Smooth muscle cell (in vitro differentiated cells): ENCODE measurements at regions not wholly inside any gene's neighbourhood (a gene's known extent, or its start where the extent isn't known, plus 50 kb on each side); places are given as distances from the start of the nearest gene placed in this dataset.
"Not testable (repeated sequence)": the region's sequence is repeated elsewhere in the genome, so short reads cannot be mapped to it uniquely, and the experiment has no call there.

Experiments
- DNase-seq: peaks from one replicate; lab custom pipeline; 2025; ENCODE audit not compliant: unreplicated experiment; lab: John Stamatoyannopoulos, UW
- H2AFZ ChIP-seq: fragments of 200-600 bp; sonication (generic); 2 replicates; pipeline ENCODE4 v1.6.0; 2016; ENCODE audit warnings: antibody characterized with exemption, low read depth, mild to moderate bottlenecking
- H3F3A ChIP-seq: fragments of 200-600 bp; sonication (generic); 2 replicates; pipeline ENCODE4 v1.6.0; 2017; ENCODE audit warnings: antibody characterized with exemption, low read depth
- H3K27ac ChIP-seq: fragments of 200-600 bp; sonication (generic); 2 replicates; pipeline ENCODE4 v1.5.1; 2016; ENCODE audit warnings: low read depth, mild to moderate bottlenecking
- H3K27me3 ChIP-seq: fragments of 200-600 bp; sonication (generic); 2 replicates; pipeline ENCODE4 v1.6.1; 2016; ENCODE audit warnings: low read depth, mild to moderate bottlenecking
- H3K36me3 ChIP-seq: fragments of 200-600 bp; sonication (generic); 2 replicates; pipeline ENCODE4 v1.5.1; 2016; ENCODE audit warnings: low read depth
- H3K4me1 ChIP-seq: fragments of 200-600 bp; sonication (generic); 2 replicates; pipeline ENCODE4 v1.5.1; 2016; ENCODE audit warnings: low read depth
- H3K4me2 ChIP-seq: fragments of 200-600 bp; sonication (generic); 2 replicates; pipeline ENCODE4 v1.6.0; 2016; ENCODE audit warnings: mild to moderate bottlenecking
- H3K4me3 ChIP-seq: fragments of 200-600 bp; sonication (generic); 2 replicates; pipeline ENCODE4 v1.5.1; 2016; ENCODE audit warnings: mild to moderate bottlenecking
- H3K79me2 ChIP-seq: fragments of 200-600 bp; sonication (generic); 2 replicates; pipeline ENCODE4 v1.6.0; 2016; ENCODE audit warnings: low read depth, mild to moderate bottlenecking
- H3K9ac ChIP-seq: fragments of 200-600 bp; sonication (generic); 2 replicates; pipeline ENCODE4 v1.6.0; 2016; ENCODE audit warnings: low read depth
- H3K9me3 ChIP-seq: fragments of 200-600 bp; sonication (generic); replicated peaks from 2 replicates; pipeline ENCODE4 v1.5.1; 2016; ENCODE audit warnings: low read depth
- H4K20me1 ChIP-seq: fragments of 200-600 bp; sonication (generic); 2 replicates; pipeline ENCODE4 v1.6.0; 2016; ENCODE audit warnings: low read depth
- CTCF ChIP-seq: fragments of 200-600 bp; sonication (generic); IDR thresholded peaks from 2 replicates; pipeline ENCODE4 v1.5.1; 2017; ENCODE audit warnings: borderline replicate concordance, mild to moderate bottlenecking, antibody characterized with exemption; ENCODE audit not compliant: insufficient read depth, poor library complexity, severe bottlenecking
- WGBS: methylation state at CpG from one replicate; pipeline ENCODE4 v1.1.7; 2016; ENCODE audit warnings: low lambda C conversion rate; 5-methylcytosine and 5-hydroxymethylcytosine counted together

- Histone ChIP-seq H3K9ac (no peak overlapping the region), H3K79me2 (peaks cover 17% of the 10 kb centered on the region), H3K27ac (no peak overlapping the region), H4K20me1 (no peaks in the 10 kb centered on the region), H2AFZ (no peak overlapping the region), H3F3A (no peaks in the 10 kb centered on the region), H3K27me3 (no peaks in the 10 kb centered on the region), H3K36me3 (no peaks in the 10 kb centered on the region), H3K4me2 (no peak overlapping the region), H3K4me3 (no peak overlapping the region), H3K9me3 (no peaks in the 10 kb centered on the region), H3K4me1 (peaks cover 5% of the 10 kb centered on the region)
- no peak for TF ChIP-seq CTCF
- no peak for DNase-seq
- WGBS = 85% methylated on average over 1 of the region's 1 CpG
Observed at GRCh38 chr15:62512904-62513303, 347.8 kb upstream of the C2CD4B start.

DNA sequence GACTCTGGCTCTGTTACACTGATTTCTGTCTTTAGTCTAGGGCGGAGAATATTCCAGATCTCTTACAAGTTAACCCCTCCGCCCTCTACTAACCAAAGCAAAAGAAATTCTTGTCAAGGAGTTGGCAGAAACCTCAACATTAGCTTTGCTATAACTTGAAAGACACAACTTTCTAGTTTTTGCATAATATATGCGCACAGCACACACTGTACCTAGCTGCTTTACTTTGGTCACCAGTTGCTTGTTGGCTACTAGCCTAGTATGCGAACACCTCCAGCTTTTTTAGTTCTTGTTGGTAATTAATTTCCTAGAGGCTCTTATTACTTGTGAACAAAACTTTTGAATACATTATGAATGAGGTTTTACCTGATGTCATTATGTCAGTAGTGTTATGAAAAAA lies 348.8 kb upstream of the C2CD4B start:
- Histone ChIP-seq H3K4me2 (no peak overlapping the region), H3K4me3 (no peak overlapping the region), H3K4me1 (peaks cover 5% of the 10 kb centered on the region), H3K79me2 (peaks cover 19% of the 10 kb centered on the region), H3K9me3 (no peaks in the 10 kb centered on the region), H4K20me1 (no peaks in the 10 kb centered on the region), H3K9ac (no peak overlapping the region), H2AFZ (no peak overlapping the region), H3K36me3 (no peaks in the 10 kb centered on the region), H3F3A (no peaks in the 10 kb centered on the region), H3K27me3 (no peaks in the 10 kb centered on the region), H3K27ac (no peak overlapping the region)
- WGBS = 98% methylated on average over 4 of the region's 4 CpGs
- TF ChIP-seq CTCF = no peak
- no peak for DNase-seq

DNA sequence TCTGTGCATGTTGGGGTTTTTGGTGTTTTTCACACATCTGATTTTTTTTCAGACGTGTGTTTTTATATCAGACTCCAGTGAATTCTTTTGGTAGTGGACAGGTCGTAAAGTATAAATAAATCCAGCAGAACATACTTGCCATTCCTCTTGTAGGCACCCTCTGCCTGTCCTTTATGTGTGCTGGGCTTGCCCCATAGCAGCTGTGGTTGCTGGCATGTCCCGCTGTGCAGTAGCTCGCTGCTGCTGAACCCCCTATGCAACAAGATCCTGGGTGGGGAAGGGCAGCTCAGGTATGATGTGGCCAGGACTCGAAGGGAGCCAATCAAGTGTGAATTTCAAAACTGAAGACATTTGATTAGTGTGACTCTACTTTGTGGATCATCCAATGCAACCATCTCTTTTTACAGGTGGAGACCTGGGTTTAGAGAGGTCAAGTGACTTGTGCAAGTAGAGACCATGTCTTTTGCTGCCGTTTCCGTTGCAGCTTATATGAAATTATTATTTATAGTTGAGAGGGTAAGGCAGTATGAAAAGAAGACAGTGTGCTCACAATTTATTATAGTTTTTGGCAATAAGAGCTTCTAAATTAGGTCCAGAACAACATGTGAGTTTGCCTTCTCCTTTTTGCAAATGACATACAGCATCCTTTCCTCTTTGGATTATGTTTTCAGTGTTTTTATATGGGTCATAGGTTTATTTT lies 350.8 kb upstream of the C2CD4B start:
- no peaks in the 10 kb centered on the region for H3K9me3 ChIP-seq
- peaks cover 3% of the 10 kb centered on the region for H3F3A ChIP-seq
- H3K9ac ChIP-seq = no peak overlapping the region
- H3K79me2 ChIP-seq = peaks cover 15% of the 10 kb centered on the region
- no peak overlapping the region for H3K4me3 ChIP-seq
- no peak for DNase-seq
- H2AFZ ChIP-seq = no peak overlapping the region
- no peaks in the 10 kb centered on the region for H3K36me3 ChIP-seq
- no peak overlapping the region for H3K4me2 ChIP-seq
- WGBS = 84% methylated on average over 7 of the region's 7 CpGs
- peaks cover 5% of the 10 kb centered on the region for H3K4me1 ChIP-seq
- H4K20me1 ChIP-seq = no peaks in the 10 kb centered on the region
- no peak overlapping the region for H3K27ac ChIP-seq
- no peaks in the 10 kb centered on the region for H3K27me3 ChIP-seq
- TF ChIP-seq CTCF = no peak

- H3K27me3 ChIP-seq = no peaks in the 10 kb centered on the region
- no peak for TF ChIP-seq CTCF
- H3K27ac ChIP-seq = no peak overlapping the region
- no peak overlapping the region for H3K4me3 ChIP-seq
- H3F3A ChIP-seq = peaks cover 9% of the 10 kb centered on the region
- WGBS = 48% methylated on average over 1 of the region's 1 CpG
- no peak overlapping the region for H3K4me2 ChIP-seq
- peaks cover 18% of the 10 kb centered on the region for H3K4me1 ChIP-seq
- peaks cover 5% of the 10 kb centered on the region for H4K20me1 ChIP-seq
- H3K9me3 ChIP-seq = no peaks in the 10 kb centered on the region
- peaks cover 19% of the 10 kb centered on the region for H3K79me2 ChIP-seq
- DNase-seq = no peak
- no peak overlapping the region for H3K9ac ChIP-seq
- no peaks in the 10 kb centered on the region for H3K36me3 ChIP-seq
- H2AFZ ChIP-seq = no peak overlapping the region
Observed at GRCh38 chr15:62517541-62517940, 352.5 kb upstream of the C2CD4B start.

DNA sequence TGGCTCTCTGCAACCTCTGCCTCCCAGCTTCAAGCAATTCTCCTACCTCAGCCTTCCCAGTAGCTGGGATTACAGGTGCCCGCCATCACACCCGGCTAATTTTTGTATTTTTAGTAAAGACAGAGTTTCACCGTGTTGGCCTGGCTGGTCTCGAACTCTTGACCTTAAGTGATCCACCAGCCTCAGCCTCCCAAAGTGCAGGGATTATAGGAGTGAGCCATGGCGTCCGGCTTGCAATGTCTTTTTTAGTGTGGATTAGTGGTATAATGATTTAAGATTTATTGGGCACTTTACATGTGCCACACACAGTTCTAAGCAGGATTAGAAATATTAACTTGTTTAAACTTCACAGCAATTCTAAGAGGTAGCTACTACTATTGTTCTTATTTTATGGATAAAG lies 353.6 kb upstream of the C2CD4B start:
- H3K27ac ChIP-seq, H2AFZ ChIP-seq, DNase-seq, H3K36me3 ChIP-seq, H3K4me2 ChIP-seq, H3K9me3 ChIP-seq, H3K4me3 ChIP-seq, H3K9ac ChIP-seq, H3K27me3 ChIP-seq: not testable (repeated sequence)
- Histone ChIP-seq H4K20me1 (peaks cover 13% of the 10 kb centered on the region), H3K4me1 (peaks cover 25% of the 10 kb centered on the region), H3F3A (peaks cover 17% of the 10 kb centered on the region), H3K79me2 (peaks cover 19% of the 10 kb centered on the region)
- WGBS = 86% methylated on average over 6 of the region's 6 CpGs
